Liver (tissue), 3 donors: ENCODE measurements at regions not wholly inside any gene's neighbourhood (a gene's known extent, or its start where the extent isn't known, plus 50 kb on each side); places are given as distances from the start of the nearest gene placed in this dataset.

Experiments
- JUND ChIP-seq, 2 donors: IDR thresholded peaks; 2 replicates each; pipeline ENCODE4 v1.6.1; 2016; ENCODE audit warnings: antibody characterized with exemption in 2 of 2
- SP1 ChIP-seq: IDR thresholded peaks from 2 replicates; pipeline ENCODE4 v1.6.1; 2018; ENCODE audit warnings: antibody characterized with exemption, mild to moderate bottlenecking
- TF ChIP-seq, protein P1 (sequence below): fragments of 150-350 bp; IDR thresholded peaks from 2 replicates; pipeline ENCODE4 v1.5.1; 2017; ENCODE audit warnings: improper control_type of control experiment, low read depth, low read length; ENCODE audit not compliant: missing input control
- TF ChIP-seq, protein P2 (sequence below): IDR thresholded peaks from 2 replicates; pipeline ENCODE4 v1.6.1; 2016; ENCODE audit warnings: antibody characterized with exemption
- TF ChIP-seq, protein P3 (sequence below): IDR thresholded peaks from 2 replicates; pipeline ENCODE4 v1.6.1; 2016; ENCODE audit warnings: antibody characterized with exemption, mild to moderate bottlenecking
- donor health status: healthy.
- donor health status: healthy.

DNA sequence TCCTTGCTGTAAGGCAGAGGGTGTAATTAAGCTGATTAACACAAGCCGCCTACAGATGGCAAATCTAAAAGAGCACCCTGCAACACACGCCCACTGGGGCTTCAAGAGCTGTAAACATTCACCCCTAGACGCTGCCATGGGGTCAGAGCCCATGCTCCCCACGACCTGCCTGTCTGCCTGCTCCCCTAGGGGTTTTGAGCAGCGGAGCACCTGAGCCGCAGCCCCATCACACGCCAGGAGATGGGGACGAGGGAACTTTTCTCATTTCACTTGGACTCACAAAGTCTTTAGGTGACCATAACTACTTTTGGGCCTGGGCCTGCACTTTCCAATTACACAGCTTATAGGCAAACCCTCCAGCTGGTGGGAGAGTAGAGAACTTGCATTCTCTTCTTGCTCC, 99.0 kb upstream of the SOX4 start:
- TF ChIP-seq SP1 (no peak), JUND (IDR thresholded peaks at IDR 0.05) (no peak)
- TF ChIP-seq, protein P1, sequence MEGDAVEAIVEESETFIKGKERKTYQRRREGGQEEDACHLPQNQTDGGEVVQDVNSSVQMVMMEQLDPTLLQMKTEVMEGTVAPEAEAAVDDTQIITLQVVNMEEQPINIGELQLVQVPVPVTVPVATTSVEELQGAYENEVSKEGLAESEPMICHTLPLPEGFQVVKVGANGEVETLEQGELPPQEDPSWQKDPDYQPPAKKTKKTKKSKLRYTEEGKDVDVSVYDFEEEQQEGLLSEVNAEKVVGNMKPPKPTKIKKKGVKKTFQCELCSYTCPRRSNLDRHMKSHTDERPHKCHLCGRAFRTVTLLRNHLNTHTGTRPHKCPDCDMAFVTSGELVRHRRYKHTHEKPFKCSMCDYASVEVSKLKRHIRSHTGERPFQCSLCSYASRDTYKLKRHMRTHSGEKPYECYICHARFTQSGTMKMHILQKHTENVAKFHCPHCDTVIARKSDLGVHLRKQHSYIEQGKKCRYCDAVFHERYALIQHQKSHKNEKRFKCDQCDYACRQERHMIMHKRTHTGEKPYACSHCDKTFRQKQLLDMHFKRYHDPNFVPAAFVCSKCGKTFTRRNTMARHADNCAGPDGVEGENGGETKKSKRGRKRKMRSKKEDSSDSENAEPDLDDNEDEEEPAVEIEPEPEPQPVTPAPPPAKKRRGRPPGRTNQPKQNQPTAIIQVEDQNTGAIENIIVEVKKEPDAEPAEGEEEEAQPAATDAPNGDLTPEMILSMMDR: no peak
- TF ChIP-seq, protein P2, sequence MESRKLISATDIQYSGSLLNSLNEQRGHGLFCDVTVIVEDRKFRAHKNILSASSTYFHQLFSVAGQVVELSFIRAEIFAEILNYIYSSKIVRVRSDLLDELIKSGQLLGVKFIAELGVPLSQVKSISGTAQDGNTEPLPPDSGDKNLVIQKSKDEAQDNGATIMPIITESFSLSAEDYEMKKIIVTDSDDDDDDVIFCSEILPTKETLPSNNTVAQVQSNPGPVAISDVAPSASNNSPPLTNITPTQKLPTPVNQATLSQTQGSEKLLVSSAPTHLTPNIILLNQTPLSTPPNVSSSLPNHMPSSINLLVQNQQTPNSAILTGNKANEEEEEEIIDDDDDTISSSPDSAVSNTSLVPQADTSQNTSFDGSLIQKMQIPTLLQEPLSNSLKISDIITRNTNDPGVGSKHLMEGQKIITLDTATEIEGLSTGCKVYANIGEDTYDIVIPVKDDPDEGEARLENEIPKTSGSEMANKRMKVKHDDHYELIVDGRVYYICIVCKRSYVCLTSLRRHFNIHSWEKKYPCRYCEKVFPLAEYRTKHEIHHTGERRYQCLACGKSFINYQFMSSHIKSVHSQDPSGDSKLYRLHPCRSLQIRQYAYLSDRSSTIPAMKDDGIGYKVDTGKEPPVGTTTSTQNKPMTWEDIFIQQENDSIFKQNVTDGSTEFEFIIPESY: no peak
- TF ChIP-seq, protein P3, sequence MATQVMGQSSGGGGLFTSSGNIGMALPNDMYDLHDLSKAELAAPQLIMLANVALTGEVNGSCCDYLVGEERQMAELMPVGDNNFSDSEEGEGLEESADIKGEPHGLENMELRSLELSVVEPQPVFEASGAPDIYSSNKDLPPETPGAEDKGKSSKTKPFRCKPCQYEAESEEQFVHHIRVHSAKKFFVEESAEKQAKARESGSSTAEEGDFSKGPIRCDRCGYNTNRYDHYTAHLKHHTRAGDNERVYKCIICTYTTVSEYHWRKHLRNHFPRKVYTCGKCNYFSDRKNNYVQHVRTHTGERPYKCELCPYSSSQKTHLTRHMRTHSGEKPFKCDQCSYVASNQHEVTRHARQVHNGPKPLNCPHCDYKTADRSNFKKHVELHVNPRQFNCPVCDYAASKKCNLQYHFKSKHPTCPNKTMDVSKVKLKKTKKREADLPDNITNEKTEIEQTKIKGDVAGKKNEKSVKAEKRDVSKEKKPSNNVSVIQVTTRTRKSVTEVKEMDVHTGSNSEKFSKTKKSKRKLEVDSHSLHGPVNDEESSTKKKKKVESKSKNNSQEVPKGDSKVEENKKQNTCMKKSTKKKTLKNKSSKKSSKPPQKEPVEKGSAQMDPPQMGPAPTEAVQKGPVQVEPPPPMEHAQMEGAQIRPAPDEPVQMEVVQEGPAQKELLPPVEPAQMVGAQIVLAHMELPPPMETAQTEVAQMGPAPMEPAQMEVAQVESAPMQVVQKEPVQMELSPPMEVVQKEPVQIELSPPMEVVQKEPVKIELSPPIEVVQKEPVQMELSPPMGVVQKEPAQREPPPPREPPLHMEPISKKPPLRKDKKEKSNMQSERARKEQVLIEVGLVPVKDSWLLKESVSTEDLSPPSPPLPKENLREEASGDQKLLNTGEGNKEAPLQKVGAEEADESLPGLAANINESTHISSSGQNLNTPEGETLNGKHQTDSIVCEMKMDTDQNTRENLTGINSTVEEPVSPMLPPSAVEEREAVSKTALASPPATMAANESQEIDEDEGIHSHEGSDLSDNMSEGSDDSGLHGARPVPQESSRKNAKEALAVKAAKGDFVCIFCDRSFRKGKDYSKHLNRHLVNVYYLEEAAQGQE: no peak
